Testis (tissue), 2 donors: ENCODE measurements at regions not wholly inside any gene's neighbourhood (a gene's known extent, or its start where the extent isn't known, plus 50 kb on each side); places are given as distances from the start of the nearest gene placed in this dataset.

Experiments
- DNase-seq: peaks from one replicate; pipeline ENCODE4 v3.0.0-alpha.2; 2019
- H3K27ac ChIP-seq, 2 donors: fragments of 200-600 bp; sonication (generic); one replicate each; pipeline ENCODE4 v1.5.1; 2019
- H3K27me3 ChIP-seq: fragments of 200-600 bp; sonication (generic); one replicate; pipeline ENCODE4 v1.5.1; 2019
- H3K36me3 ChIP-seq: fragments of 200-600 bp; sonication (generic); one replicate; pipeline ENCODE4 v1.5.1; 2017; ENCODE audit warnings: low read depth; ENCODE audit errors: missing control alignments
- H3K4me1 ChIP-seq: fragments of 200-600 bp; sonication (generic); one replicate; pipeline ENCODE4 v1.5.1; 2019
- H3K4me3 ChIP-seq, 2 donors: fragments of 200-600 bp; sonication (generic); one replicate each; pipeline ENCODE4 v1.5.1; 2017 to 2019
- H3K9me3 ChIP-seq: fragments of 200-600 bp; sonication (generic); one replicate; pipeline ENCODE4 v1.5.1; 2017
- CTCF ChIP-seq, 3 experiments: fragments of 450-650 bp in 2 of 3; fragments of 200-600 bp in 1 of 3; sonication (generic) in 1 of 3; IDR thresholded peaks; one replicate each; pipeline ENCODE4 v1.5.1; 2016 to 2019; ENCODE audit warnings: antibody characterized with exemption in 3 of 3, mild to moderate bottlenecking in 2 of 3, moderate library complexity in 1 of 3
- POLR2A ChIP-seq: fragments of 450-650 bp; IDR thresholded peaks from one replicate; pipeline ENCODE4 v1.6.1; 2017; ENCODE audit warnings: antibody characterized with exemption, mild to moderate bottlenecking, moderate library complexity
- WGBS, 2 donors: methylation state at CpG; one replicate each; pipeline ENCODE4 v1.1.5; 2018; 5-methylcytosine and 5-hydroxymethylcytosine counted together
- intact Hi-C: fragments of 100-400 bp; cut with DNase I; formaldehyde crosslinking; loops from one replicate; pipeline ENCODE4 v1.15.1; 2023; ENCODE audit warnings: low total_unique reads

- Histone ChIP-seq H3K36me3 (no peaks in the 10 kb centered on the region), H3K27ac (no peak overlapping the region), H3K27me3 (no peaks in the 10 kb centered on the region), H3K9me3 (no peaks in the 10 kb centered on the region), H3K4me1 (no peaks in the 10 kb centered on the region), H3K4me3 (no peak overlapping the region)
- no peak for DNase-seq
- WGBS, 2 donors = 59 to 70% methylated on average over 17 to 21 of the region's 21 CpGs
- intact Hi-C loops = no loop called here
- TF ChIP-seq POLR2A (no peak), CTCF (IDR thresholded peaks at IDR 0.05) (no peak)
Measured at GRCh38 chr22:49415151-49415951, 412.3 kb downstream of the BRD1 start.

- Histone ChIP-seq H3K36me3 (no peaks in the 10 kb centered on the region), H3K4me3 (no peak overlapping the region), H3K4me1 (no peaks in the 10 kb centered on the region), H3K27ac (no peak overlapping the region), H3K9me3 (no peaks in the 10 kb centered on the region), H3K27me3 (no peaks in the 10 kb centered on the region)
- intact Hi-C loops = no loop called here
- 69 to 90% methylated on average over 8 to 9 of the region's 9 CpGs for WGBS, 2 donors
- DNase-seq = no peak
- TF ChIP-seq POLR2A (no peak), CTCF (IDR thresholded peaks at IDR 0.05) (no peak)
Measured at GRCh38 chr22:49413551-49413950, 414.1 kb downstream of the BRD1 start.

GRCh38 chr22:49413146-49413545, 414.5 kb downstream of the BRD1 start:
- Histone ChIP-seq H3K4me3 (no peak overlapping the region), H3K4me1 (no peaks in the 10 kb centered on the region), H3K36me3 (no peaks in the 10 kb centered on the region), H3K27me3 (no peaks in the 10 kb centered on the region), H3K9me3 (no peaks in the 10 kb centered on the region), H3K27ac (no peak overlapping the region)
- intact Hi-C loops = no loop called here
- 91 to 92% methylated on average over 7 to 8 of the region's 8 CpGs for WGBS, 2 donors
- no peak for DNase-seq
- TF ChIP-seq CTCF (IDR thresholded peaks at IDR 0.05) = no peak
- TF ChIP-seq POLR2A = no peak

- WGBS, 2 donors = 87 to 92% methylated on average over 13 of the region's 13 CpGs
- H3K4me3 ChIP-seq = no peak overlapping the region
- no peaks in the 10 kb centered on the region for H3K36me3 ChIP-seq
- DNase-seq = no peak
- TF ChIP-seq POLR2A = no peak
- TF ChIP-seq CTCF (IDR thresholded peaks at IDR 0.05) = no peak
- no peaks in the 10 kb centered on the region for H3K9me3 ChIP-seq
- H3K27me3 ChIP-seq = no peaks in the 10 kb centered on the region
- no peaks in the 10 kb centered on the region for H3K4me1 ChIP-seq
- intact Hi-C loops = no loop called here
- no peak overlapping the region for H3K27ac ChIP-seq
Measured at GRCh38 chr22:49412236-49412635, 415.4 kb downstream of the BRD1 start.

- WGBS, 2 donors = 79 to 83% methylated on average over 6 of the region's 6 CpGs
Measured at GRCh38 chr22:49411236-49411635, 416.4 kb downstream of the BRD1 start.

More at GRCh38 chr22:49411236-49411635, 416.4 kb downstream of the BRD1 start:
- Histone ChIP-seq H3K36me3 (no peaks in the 10 kb centered on the region), H3K9me3 (no peaks in the 10 kb centered on the region), H3K4me3 (no peak overlapping the region), H3K27ac (no peak overlapping the region), H3K27me3 (no peaks in the 10 kb centered on the region), H3K4me1 (no peaks in the 10 kb centered on the region)
- TF ChIP-seq CTCF (IDR thresholded peaks at IDR 0.05) (no peak), POLR2A (no peak)
- DNase-seq = no peak
- intact Hi-C loops = no loop called here
